OCI-M1 (cell line): ENCODE measurements at regions not wholly inside any gene's neighbourhood (a gene's known extent, or its start where the extent isn't known, plus 50 kb on each side); places are given as distances from the start of the nearest gene placed in this dataset.

ENCODE experiments used
- DNase-seq: peaks from one replicate; lab custom pipeline; 2025; lab: John Stamatoyannopoulos, UW

DNA sequence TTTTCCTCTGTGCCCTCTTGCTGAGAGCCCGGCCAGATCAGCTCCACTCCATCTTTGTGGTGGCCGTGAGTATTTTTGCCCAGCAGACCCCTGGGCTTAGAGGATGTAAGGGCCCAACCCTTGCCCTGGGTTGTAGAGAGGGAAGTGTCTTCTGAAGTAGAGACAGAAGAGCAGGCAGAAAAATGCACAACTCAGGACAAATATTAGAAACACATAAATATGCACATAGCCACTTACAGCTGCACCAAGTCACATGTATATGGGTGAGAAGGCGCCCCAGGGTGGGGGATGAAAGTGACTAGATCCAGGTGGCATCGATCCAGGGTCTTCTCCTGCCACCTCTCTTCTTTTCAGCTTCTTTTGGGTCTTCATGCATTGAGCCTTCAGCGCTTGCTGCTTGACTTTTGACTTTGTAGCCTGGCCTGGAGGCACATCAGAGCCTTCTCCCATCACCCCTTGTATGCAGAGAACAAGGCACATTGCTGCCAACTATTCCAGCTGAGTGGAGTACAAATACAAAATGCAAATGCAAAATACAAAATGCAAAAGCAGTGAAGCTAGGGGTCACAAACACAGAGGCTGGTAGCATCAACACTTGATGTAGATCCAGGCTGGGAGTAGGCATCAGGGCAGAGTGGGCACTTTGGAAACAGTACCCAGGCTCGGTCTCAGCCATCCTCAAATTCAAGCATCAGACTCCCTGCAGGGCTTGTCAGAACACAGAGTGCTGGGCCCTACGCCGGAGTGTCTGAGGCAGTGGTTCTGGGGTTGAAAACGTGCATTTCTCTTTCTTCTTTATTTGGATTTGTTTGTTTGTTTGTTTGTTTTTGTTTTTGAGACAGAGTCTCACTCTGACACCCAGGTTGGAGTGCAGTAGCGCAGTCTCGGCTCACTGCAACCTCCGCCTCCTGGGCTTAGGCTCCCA, 133.0 kb downstream of the ASB7 start:
- DNase-seq: no peak

DNA sequence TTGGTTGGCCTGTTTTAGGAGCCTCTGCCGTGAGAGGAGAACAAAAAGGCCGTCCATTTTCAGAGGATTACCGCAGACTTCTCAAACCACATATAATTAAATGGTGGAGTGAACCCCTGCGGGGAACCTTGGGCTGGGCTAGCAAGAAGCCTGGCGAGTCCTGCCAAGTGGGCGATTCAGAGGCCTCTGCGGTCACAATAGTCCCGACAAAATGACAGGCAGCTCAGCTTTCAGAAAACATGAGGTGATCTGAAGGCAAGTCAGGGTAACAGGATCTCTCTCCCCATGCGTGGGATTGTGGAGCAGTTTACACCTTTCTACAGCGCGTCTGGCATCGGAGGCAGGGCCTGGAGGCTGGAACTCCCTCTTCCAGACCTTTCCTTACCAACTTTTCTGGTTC, 134.8 kb downstream of the ASB7 start:
- DNase-seq: no peak

DNA sequence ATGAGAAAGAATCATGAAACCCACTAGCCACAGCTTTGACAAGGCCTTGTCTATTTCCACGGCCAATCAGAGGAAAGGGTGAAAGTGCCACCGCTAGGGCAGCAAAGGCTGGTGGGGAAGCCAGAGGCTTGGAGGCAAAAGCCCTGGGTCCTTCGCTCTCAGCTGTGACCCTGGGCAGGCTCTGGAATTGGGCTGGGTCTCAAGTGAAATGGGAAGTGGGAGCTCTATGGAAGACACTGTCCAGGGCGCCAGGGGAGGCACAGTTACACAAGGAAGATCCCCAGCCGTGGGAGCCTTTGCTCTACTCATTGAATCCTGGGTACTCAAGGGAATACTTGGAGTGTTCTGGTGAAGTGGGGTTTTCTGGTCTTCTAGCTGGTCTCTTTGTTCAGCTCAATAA, 136.2 kb downstream of the ASB7 start:
- DNase-seq: no peak

DNA sequence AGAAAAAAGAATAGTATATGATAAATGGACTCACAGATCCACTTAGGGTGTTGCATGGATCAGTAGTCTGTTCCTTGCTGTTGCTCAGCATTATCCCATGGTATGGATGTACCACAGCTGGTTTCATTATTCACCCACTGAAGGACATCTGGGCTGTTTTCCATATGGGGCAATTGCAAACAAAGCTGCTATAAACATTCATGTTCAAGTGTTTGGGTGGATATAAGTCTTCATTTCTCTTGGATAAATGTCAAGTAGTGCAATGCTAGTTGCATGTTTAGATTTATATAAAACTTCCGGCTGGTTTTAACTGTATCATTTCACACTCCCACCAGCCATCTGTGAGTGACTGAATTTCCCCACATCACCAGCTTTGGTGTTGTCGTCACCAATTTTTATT, 137.7 kb downstream of the ASB7 start:
- DNase-seq: no peak

DNA sequence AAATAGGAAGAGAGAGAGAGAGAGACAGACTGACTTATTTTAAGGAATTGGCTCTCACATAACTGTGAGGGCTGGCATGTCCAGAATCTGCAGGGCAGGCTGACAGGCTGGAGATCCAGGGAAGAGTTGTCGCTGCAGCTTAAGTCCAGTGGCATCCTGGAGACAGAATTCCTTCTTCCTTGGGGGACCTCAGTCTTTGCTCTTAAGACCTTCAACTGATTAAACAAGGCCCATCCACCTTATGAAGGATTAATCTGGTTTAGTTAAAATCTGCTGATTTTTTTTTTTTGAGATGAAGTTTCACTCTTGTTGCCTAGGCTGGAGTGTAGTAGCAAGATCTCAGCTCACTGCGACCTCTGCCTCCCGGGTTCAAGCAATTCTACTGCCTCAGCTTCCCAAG, 128.0 kb upstream of the ALDH1A3 start:
- DNase-seq: no peak

DNA sequence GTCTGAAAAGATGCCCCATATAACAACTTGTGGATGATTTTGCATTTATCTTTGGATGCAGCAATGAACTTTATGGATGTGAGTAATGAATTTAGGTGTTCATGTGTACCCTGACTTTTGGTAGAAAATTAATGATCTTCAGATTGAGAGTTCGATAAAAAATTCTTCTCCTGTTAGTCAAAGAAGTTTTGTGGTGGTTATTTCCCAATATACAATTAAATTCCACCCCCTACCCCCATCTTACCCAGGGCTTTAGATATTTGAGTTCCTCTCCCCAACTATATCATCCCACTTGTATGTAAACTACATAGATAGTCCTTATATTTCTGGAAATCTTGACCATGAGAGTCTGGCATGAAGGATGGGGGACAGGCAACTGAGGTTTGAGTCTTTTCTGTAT, 126.1 kb upstream of the ALDH1A3 start:
- no peak for DNase-seq

DNA sequence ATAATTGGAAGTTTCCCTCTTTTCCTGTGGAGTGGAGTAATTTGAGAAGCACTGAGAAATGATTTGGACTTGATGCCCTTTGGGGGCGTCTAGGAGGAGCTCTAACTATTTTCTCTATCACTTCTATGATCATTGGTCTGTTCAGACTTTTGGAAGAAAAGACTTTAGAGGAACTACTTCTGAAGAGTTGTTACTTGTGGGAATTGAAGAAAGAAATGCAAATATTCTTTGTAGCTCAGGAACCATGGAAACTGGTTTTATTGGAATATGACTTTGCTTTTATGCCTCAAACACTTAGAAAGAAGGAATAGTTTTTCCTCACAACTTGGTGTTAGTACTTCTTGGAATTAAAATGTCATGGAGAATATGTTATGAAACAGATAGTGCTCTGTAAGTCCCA, 122.0 kb upstream of the ALDH1A3 start:
- no peak for DNase-seq

DNA sequence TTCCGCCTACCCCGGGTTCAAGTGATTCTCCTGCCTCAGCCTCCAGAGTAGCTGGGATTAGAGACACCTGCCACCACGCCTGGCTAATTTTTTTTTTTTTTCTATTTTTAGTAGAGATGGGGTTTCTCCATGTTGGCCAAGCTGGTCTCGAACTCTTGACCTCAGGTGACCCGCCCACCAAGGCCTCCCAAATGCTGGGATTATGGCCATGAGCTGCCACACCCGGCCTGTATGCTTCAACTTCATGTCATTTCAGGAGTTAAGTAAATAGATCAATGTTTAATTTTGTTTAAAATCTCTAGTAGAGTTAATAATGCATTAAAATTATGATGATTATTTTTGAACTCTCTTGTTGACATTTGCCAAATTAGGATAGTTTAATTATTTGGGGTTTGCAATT, 121.1 kb upstream of the ALDH1A3 start:
- no peak for DNase-seq

DNA sequence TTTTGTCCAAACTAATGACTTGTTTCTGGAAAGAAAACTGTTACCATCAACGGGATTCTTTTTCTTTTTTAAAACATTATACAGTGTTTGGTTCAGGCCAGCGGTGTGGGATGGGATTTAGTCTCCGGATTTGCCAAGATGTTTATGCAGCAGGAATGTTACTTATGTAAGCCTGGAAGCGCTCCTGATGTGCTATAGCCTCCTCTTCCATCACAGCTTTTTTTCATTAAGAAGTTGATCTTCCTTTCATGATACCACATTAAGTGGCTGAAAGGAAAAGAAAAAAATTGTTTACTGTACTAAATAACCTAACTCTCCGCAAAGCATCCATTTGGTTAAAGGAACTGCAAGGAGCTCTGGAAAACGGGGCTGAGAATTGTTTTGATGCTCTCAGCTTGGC, 120.5 kb upstream of the ALDH1A3 start:
- DNase-seq: no peak

DNA sequence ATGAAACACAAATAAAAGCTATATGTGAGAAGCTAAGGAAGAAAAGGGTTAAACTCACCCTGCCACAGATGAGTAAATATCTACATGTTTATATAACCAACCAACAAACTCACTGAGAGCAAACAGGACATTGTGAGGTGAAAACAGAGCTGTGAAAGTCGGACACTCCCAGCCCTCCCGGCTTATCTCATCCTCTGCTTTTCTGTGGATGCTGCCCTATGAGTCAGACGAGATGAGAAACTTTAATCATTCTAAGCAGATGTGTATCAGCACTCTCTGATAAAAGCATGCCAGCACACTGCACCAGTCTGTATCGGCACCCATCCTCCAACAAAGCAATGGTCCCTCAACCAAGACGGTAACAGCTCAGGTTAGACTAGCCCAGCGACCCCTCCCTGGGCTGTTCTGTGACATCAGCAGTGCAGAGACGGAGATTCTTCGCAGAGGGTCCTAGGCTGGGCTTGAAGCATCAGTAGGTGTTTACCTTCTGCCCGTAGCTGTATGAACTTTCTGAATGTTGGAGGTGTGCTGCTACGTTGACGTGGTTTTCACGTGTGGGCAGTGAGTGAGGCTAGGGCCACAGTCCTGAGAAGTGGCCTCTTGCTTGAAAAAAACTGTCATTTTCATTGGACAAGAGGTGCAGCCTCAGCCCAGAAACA, 119.8 kb upstream of the ALDH1A3 start:
- no peak for DNase-seq

DNA sequence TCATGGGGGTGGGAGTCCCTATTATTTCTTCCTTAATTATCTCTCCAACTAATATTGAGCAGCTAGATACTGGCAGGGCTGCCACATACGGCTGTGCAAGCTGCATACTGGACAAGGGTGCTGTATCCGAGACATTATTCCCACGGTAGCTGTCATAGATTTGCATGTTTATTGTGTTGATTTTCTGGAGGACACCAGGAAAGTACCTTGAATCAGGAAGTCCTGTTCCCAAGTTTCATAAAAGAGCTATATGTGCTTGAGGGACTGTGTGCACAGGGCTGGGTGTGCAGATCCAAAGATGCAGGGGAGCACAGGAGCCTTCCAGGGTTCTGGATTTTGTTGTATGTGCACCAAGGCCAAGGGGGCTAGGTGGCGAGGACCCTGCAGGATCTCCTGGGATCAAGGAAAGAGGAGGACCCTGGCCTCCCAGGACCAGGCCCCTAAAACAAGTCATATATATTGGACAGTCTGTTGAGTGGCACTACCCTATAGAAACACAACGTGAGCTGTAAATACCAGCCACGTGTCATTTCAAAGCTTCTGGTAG, 119.2 kb upstream of the ALDH1A3 start:
- DNase-seq: no peak

DNA sequence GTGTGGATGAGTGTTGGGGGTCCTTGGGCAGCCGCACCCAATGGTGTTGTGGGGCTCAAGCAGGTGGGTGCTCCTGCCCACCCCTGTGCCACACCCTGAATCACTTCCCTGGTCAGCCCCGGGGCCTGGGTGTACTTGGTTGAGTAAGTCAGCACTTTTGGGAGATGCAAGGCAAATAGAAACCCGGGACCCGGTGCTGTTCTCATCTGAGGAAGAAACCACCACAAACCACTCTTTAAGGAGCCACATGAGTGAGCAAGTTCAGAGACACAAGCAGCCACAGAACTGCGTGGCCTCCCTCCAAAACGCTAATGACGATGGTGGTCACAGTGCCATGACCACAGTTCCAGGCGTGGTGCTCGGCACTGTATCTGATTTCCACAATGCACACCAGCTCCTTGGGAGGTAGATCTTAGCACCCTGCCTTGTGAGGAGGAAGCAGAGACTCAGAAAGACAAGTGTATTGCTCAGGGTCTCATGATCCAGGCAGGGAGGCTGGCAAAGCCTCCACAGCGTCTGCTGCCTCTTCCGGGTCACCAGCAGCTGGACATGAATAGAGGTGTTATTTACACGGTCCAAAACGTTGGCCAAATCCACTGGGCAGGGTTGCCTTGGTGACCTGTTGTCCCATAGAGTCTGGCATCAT, 118.2 kb upstream of the ALDH1A3 start:
- no peak for DNase-seq

DNA sequence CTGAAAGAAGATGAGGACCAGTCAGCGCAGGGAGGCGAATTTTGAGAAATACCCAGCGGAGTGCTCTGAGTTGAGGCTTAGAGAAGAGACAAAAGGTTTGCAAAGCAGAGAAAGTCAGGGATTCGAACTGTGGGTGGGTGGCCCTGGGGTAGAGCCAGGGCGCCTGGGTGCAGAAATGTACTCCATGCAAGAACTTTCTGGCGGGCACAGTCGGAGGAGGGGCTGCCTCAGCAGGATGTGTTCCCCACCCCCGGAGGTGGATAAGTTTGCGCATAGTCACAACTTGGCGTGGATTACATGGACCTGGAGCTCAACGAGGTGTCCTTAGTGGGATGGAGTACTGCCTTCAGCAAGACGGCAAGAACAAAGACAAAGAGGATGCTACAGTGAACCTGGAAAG, 117.3 kb upstream of the ALDH1A3 start:
- DNase-seq: no peak

DNA sequence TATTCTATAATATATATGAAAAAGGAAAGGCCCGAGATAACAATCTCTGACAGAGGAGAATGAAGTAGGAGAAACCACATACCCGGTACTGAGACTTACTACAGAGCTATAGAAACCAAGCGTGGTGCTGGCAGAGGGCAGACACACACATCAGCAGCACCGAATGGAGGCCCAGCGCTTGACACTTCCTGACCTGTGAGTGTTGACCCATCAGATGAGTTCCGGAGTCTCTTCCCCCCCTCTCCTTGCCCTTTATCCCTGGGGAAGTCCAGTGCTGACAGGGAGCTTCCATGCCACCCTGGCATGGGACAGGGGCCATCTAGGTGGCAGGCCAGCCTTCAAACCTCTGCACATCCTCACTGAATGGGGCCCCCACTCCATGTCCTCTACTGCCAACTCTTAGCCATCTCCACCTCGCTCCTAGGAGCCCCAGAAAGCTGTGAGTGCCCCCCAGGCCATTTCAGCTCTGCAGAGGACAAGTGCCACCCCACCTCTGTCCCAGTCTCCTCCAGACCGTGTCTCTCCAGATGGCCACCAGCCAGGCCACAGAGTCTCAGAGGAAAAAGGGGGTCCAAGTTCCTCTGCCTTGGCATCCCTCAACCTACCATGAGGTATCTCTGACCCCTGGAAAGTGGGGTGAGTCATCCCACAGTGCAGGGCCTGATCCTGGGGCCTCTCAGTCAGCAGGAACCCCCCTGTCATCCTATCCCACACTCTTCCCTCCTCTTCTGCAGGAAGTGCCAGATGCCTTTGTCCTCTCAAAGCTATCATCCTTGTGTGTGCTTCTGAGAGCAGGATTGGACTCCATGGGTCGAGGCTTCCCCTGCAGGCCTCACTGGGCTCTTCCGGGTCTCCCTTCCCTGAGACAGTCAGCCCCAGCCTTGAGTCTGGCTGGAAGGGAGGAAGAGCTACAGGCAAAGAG, 116.5 kb upstream of the ALDH1A3 start:
- no peak for DNase-seq

DNA sequence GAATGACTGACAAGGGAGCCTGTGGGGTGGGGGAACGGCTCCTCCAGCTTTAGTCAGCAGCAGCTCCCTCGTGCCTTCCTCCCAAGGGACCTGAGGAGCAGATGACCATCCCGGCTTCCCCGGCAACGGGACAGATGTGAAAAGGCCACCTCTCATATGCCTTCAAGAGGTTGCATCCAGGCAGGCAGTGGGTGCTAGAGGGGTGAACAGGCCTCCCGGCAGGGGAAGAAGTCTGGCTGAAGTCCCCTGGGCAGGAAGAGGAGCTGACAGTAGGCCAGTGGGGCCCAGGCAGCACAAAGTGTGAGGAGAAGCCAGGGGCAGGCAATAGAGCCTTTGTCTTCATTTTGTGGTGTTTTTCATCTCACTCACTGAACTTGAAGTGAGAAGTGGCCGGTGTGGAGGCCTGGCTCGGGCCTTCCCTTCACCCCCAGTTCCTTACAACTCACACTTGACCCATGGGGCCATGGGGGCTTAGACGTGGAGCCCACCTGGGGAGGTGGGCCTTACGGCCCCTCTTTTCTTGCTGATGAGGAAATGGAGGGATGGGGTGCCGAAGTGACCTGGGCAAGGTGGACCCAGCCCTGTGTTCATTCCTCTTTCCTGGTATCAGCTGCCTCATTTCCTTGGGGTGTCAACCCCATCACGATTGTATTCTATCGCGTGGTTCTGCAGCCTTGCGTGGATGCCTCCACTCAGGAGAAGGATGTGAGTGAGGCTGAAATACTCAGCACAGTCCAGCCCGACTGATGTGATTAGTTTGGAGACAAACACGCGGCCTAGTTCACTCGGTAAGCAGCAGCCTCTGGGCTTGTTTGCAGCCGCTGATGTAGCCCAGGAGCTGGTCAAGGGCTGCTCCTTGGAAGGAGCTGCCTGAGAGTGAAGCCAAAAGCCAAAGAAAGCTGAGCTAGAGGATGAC, 115.5 kb upstream of the ALDH1A3 start:
- DNase-seq: no peak

DNA sequence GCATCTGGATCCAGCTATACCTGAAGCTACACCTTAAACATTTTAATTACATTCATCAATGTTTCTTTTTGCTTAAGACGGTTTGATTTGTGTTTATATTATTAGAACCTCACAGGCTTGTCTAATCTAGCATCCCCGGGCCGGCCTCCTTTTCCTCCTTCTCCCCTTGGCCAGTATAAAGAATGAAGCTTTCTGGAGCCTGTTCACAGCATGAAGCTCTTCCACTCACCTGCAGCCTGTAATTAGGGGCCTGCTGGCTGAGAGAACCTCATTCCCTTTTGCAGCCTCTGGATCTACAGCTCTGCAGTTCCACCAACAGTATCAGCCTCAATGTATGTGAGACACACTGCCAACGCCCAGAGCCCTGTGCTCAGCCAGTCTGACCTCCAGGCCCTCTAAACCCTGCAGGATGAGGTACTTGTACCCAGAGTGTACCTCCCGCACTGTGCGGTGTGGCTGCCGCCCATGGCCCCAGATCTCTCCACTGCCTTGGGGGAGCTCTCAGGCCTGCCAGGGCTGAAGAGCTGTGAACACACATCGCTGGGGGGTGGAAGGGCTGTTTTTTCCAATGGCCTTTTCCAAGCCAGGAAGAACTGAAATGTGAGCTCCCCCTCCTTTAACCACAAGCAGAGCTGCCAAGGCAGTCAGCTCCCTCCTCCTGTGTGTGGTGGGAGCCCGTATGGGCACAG, 114.7 kb upstream of the ALDH1A3 start:
- no peak for DNase-seq

DNA sequence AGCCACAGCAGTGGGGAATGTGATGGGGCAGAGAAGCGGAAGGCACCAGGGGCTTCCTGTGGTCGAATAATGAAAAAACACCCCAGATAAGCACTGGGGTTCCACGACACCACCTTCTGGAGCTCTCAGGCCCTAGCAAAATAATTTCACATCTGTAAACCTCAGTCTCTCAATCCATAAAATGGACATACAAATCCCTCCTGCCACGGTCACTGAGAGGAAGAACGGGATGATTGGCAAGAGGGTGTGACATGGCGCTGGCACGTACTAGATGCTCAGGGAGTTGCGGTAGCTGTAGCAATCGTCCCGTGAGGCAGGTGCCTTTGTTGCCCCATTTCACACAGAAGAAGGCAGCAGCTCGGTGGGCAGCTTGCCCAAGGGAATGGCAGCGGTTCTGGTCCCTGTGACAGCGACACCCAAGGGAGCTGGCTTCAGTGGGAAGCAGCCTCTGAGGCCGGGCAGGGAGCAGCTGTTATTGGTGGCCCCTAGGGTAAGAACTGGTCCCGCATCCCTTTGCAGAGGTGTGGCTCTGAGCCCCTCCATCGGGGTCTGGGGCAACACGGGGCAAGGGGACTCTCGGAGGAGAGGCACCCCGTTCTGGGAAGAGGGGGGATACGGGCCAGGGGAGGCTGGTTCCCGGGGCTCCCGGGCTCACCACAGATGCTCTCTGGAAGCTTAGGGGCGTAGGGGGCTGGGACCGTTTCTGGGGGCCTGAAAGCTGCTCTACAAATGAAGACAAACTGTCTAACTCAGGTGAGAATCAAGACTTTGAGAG, 114.0 kb upstream of the ALDH1A3 start:
- DNase-seq: no peak

DNA sequence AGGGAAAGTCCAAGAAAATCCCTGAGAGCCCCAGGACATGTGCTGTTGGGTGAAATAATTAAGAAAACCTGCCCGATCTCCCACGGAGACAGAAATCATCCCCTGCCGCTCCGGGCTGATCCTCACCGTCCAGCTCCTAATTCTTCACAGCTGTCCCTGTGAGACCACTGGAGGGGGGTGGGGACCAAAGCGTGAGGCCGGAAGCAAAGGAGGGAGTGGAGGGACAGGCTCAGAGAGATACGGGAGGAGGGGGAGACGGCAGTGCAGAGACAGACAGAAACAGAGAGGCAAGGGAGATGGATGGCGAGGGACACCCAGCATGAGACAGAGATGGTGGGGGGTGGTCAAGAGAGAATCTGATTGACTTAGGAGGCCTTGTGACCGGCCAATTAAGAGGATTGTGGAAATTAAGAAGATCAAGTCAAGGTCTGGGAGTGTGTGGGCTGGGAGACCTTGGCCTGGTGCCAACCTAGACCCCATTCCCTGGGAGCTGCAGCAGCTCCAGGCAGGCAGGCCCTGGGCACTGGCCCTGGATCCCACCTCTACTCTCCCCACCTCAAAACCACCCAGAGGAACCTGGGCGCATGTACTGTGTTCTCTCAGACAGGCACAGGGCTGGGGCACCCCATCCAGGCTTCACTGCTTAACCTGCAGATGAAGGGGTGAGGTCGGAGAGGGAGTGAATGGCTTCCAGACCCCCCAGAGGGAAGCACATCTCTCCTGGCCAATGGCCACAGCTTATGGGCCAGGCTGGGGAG, 113.2 kb upstream of the ALDH1A3 start:
- no peak for DNase-seq
